ENCODE measurements at regions not wholly inside any gene's neighbourhood (a gene's known extent, or its start where the extent isn't known, plus 50 kb on each side); places are given as distances from the start of the nearest gene placed in this dataset.
"Not testable (repeated sequence)": the region's sequence is repeated elsewhere in the genome, so short reads cannot be mapped to it uniquely, and the experiment has no call there.

- H3K9me3 Mint-ChIP-seq, result no peaks in the 10 kb centered on the region
- H3K27me3 Mint-ChIP-seq (ENCODE audit: low read depth), result no peaks in the 10 kb centered on the region
- no peaks in the 10 kb centered on the region for H3K4me1 Mint-ChIP-seq (ENCODE audit: low read depth)
- H3K4me3 Mint-ChIP-seq, result no peak overlapping the region
- H3K36me3 Mint-ChIP-seq (ENCODE audit: low read depth), result no peaks in the 10 kb centered on the region
- no peak overlapping the region for H3K27ac Mint-ChIP-seq
Measured at GRCh38 chr6:121780325-121781321, 345.2 kb downstream of the GJA1 start.

GRCh38 chr6:121791396-121792315 is 356.2 kb downstream of the GJA1 start:
- Mint-ChIP-seq H3K4me1 (ENCODE audit: low read depth) (no peaks in the 10 kb centered on the region), H3K9me3 (no peaks in the 10 kb centered on the region)

GRCh38 chr6:121794630-121795029 is 359.2 kb downstream of the GJA1 start:
- no peaks in the 10 kb centered on the region for H3K36me3 Mint-ChIP-seq (ENCODE audit: low read depth)
- H3K27ac Mint-ChIP-seq, result no peak overlapping the region
- no peaks in the 10 kb centered on the region for H3K4me1 Mint-ChIP-seq (ENCODE audit: low read depth)
- H3K9me3 Mint-ChIP-seq, result peaks cover 5% of the 10 kb centered on the region
- no peak overlapping the region for H3K4me3 Mint-ChIP-seq
- no peaks in the 10 kb centered on the region for H3K27me3 Mint-ChIP-seq (ENCODE audit: low read depth)

More at GRCh38 chr6:121791396-121792315, 356.2 kb downstream of the GJA1 start:
- Mint-ChIP-seq H3K27me3 (ENCODE audit: low read depth) (no peaks in the 10 kb centered on the region), H3K36me3 (ENCODE audit: low read depth) (no peaks in the 10 kb centered on the region), H3K4me3 (no peak overlapping the region), H3K27ac (no peak overlapping the region)

GRCh38 chr6:121797598-121797997 is 362.2 kb downstream of the GJA1 start:
- H3K9me3 Mint-ChIP-seq, result peaks cover 24% of the 10 kb centered on the region
- H3K4me3 Mint-ChIP-seq; H3K36me3 Mint-ChIP-seq (ENCODE audit: low read depth); H3K4me1 Mint-ChIP-seq (ENCODE audit: low read depth); H3K27ac Mint-ChIP-seq; H3K27me3 Mint-ChIP-seq (ENCODE audit: low read depth): not testable (repeated sequence)

- not testable (repeated sequence) for H3K27me3 Mint-ChIP-seq (ENCODE audit: low read depth); H3K36me3 Mint-ChIP-seq (ENCODE audit: low read depth); H3K4me1 Mint-ChIP-seq (ENCODE audit: low read depth); H3K27ac Mint-ChIP-seq; H3K4me3 Mint-ChIP-seq
- peaks cover 28% of the 10 kb centered on the region for H3K9me3 Mint-ChIP-seq
Measured at GRCh38 chr6:121798126-121798525, 362.7 kb downstream of the GJA1 start.

- H3K4me3 Mint-ChIP-seq, result no peak overlapping the region
- H3K27me3 Mint-ChIP-seq (ENCODE audit: low read depth), result no peaks in the 10 kb centered on the region
- no peaks in the 10 kb centered on the region for H3K4me1 Mint-ChIP-seq (ENCODE audit: low read depth)
- no peaks in the 10 kb centered on the region for H3K36me3 Mint-ChIP-seq (ENCODE audit: low read depth)
- H3K9me3 Mint-ChIP-seq, result peaks cover 31% of the 10 kb centered on the region
- no peak overlapping the region for H3K27ac Mint-ChIP-seq
Measured at GRCh38 chr6:121799574-121799973, 364.1 kb downstream of the GJA1 start.

- H3K27me3 Mint-ChIP-seq (ENCODE audit: low read depth), result no peaks in the 10 kb centered on the region
- no peaks in the 10 kb centered on the region for H3K4me1 Mint-ChIP-seq (ENCODE audit: low read depth)
- no peak overlapping the region for H3K27ac Mint-ChIP-seq
- H3K36me3 Mint-ChIP-seq (ENCODE audit: low read depth), result no peaks in the 10 kb centered on the region
- H3K9me3 Mint-ChIP-seq, result peaks cover 31% of the 10 kb centered on the region
- no peak overlapping the region for H3K4me3 Mint-ChIP-seq
Measured at GRCh38 chr6:121800047-121800446, 364.6 kb downstream of the GJA1 start.

GRCh38 chr6:121806116-121806515 is 370.7 kb downstream of the GJA1 start:
- H3K9me3 Mint-ChIP-seq, result peaks cover 16% of the 10 kb centered on the region
- H3K27ac Mint-ChIP-seq, result no peak overlapping the region
- no peak overlapping the region for H3K4me3 Mint-ChIP-seq
- no peaks in the 10 kb centered on the region for H3K4me1 Mint-ChIP-seq (ENCODE audit: low read depth)
- no peaks in the 10 kb centered on the region for H3K36me3 Mint-ChIP-seq (ENCODE audit: low read depth)
- no peaks in the 10 kb centered on the region for H3K27me3 Mint-ChIP-seq (ENCODE audit: low read depth)

GRCh38 chr6:121809211-121809610 is 373.8 kb downstream of the GJA1 start:
- no peaks in the 10 kb centered on the region for H3K27me3 Mint-ChIP-seq (ENCODE audit: low read depth)
- H3K4me3 Mint-ChIP-seq, result no peak overlapping the region
- H3K27ac Mint-ChIP-seq, result no peak overlapping the region
- H3K4me1 Mint-ChIP-seq (ENCODE audit: low read depth), result no peaks in the 10 kb centered on the region
- H3K9me3 Mint-ChIP-seq, result no peaks in the 10 kb centered on the region
- H3K36me3 Mint-ChIP-seq (ENCODE audit: low read depth), result no peaks in the 10 kb centered on the region

- Mint-ChIP-seq H3K36me3 (ENCODE audit: low read depth) (no peaks in the 10 kb centered on the region), H3K27ac (no peak overlapping the region), H3K4me3 (no peak overlapping the region), H3K4me1 (ENCODE audit: low read depth) (no peaks in the 10 kb centered on the region), H3K27me3 (ENCODE audit: low read depth) (no peaks in the 10 kb centered on the region), H3K9me3 (no peaks in the 10 kb centered on the region)
Measured at GRCh38 chr6:121810158-121811032, 374.9 kb downstream of the GJA1 start.

- Mint-ChIP-seq H3K27ac (no peak overlapping the region), H3K4me3 (no peak overlapping the region), H3K36me3 (ENCODE audit: low read depth) (no peaks in the 10 kb centered on the region), H3K9me3 (no peaks in the 10 kb centered on the region), H3K27me3 (ENCODE audit: low read depth) (no peaks in the 10 kb centered on the region), H3K4me1 (ENCODE audit: low read depth) (no peaks in the 10 kb centered on the region)
Measured at GRCh38 chr6:121811106-121811505, 375.7 kb downstream of the GJA1 start.

- H3K36me3 Mint-ChIP-seq (ENCODE audit: low read depth), result no peaks in the 10 kb centered on the region
- H3K4me3 Mint-ChIP-seq, result no peak overlapping the region
- no peaks in the 10 kb centered on the region for H3K4me1 Mint-ChIP-seq (ENCODE audit: low read depth)
- peaks cover 18% of the 10 kb centered on the region for H3K9me3 Mint-ChIP-seq
- H3K27ac Mint-ChIP-seq, result no peak overlapping the region
- no peaks in the 10 kb centered on the region for H3K27me3 Mint-ChIP-seq (ENCODE audit: low read depth)
Measured at GRCh38 chr6:121816361-121816760, 380.9 kb downstream of the GJA1 start.

GRCh38 chr6:121816906-121817540 is 381.6 kb downstream of the GJA1 start:
- no peaks in the 10 kb centered on the region for H3K4me1 Mint-ChIP-seq (ENCODE audit: low read depth)
- peaks cover 23% of the 10 kb centered on the region for H3K9me3 Mint-ChIP-seq
- H3K36me3 Mint-ChIP-seq (ENCODE audit: low read depth), result no peaks in the 10 kb centered on the region
- H3K4me3 Mint-ChIP-seq, result no peak overlapping the region
- no peak overlapping the region for H3K27ac Mint-ChIP-seq
- no peaks in the 10 kb centered on the region for H3K27me3 Mint-ChIP-seq (ENCODE audit: low read depth)

All from T-helper 1 cell treated with Interleukin-12 subunit alpha and Interleukin-12 subunit beta and Interleukin-4 antibody, amounts not matched to agents 30 μg/mL and 1 μg/mL, for 36 hours (primary cell).